GOT3 (cell line): ENCODE measurements at regions not wholly inside any gene's neighbourhood (a gene's known extent, or its start where the extent isn't known, plus 50 kb on each side); places are given as distances from the start of the nearest gene placed in this dataset.

Experiments
- DNase-seq: peaks from one replicate; lab custom pipeline; 2025; ENCODE audit warnings: mixed read lengths; lab: John Stamatoyannopoulos, UW

DNA sequence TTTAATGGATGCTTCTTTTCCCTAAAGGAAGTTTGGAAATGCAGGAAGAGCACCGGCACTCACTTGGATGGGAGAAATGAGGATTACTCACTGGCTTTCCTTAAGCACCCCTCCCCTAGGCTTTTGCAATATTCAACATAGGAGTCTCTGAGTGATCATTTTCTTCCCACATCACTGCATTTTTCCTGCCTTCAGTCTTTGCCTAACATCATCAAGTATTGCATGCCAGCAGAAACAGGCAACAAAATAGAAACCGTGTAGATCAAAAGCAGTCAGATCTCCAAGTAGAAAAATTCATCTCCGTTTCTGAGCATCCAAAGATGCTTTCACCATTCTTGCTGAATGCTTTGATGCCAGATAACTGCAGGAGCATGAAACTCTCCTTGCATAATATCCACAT lies 119.9 kb downstream of the ADCYAP1R1 start:
- DNase-seq, result no peak

DNA sequence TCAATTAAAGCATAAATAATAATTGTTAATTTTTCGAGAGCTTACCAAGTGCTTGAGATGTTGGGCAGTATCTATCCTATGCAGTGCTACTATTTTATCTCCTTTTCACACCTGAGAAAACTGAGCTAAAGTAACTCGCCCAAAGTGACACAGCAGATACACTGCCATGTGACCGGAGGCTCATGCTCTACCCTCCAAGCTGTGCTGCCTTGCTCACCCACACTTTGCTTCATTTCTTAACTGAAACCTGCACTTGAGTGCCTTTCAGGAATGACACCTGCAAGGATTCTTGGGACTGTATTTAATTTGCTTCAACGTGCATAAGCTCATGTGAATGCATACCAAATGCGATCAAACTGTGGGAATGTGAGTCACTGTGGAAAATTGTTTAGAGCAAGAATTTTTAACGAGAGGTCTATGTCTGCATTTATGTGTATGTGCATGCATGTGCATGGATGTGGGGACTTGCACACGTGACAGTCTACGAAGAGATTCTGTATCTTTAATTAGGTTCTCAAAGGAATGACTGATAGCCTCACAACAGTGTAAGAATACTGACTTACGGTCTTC lies 119.2 kb downstream of the ADCYAP1R1 start:
- DNase-seq, result no peak
